MM.1S (cell line): ENCODE measurements at regions not wholly inside any gene's neighbourhood (a gene's known extent, or its start where the extent isn't known, plus 50 kb on each side); places are given as distances from the start of the nearest gene placed in this dataset.

Source experiments
- EZH2 ChIP-seq: fragments of 300-600 bp; sonication (generic); optimal IDR thresholded peaks from 2 replicates; pipeline ENCODE3; 2017; ENCODE audit warnings: low read depth, mild to moderate bottlenecking, antibody characterized with exemption, low read length, mixed read lengths
- TF ChIP-seq, protein P1 (sequence below): fragments of 300-600 bp; sonication (generic); IDR thresholded peaks from 2 replicates; pipeline ENCODE4 v1.5.1; 2016; ENCODE audit warnings: antibody characterized with exemption, low read length, mixed read lengths

DNA sequence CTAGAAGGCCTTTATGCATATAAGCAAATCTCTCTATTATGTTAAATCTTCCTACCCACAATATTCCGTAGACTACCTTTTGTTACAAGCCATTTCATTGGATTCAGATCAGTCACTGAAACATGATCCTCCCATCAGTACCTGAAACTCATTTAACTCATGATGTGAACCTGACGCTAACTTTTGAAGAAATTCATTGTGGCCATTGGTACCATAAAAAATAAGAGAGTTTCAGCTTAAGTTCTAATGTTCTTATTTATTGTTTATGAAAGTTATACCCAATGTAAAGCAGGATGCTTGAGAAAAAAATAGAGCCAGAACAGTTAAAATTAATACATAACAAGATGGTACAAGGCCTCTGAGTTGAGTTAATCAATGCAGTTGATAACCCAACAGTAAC is 439.6 kb downstream of the KCNJ2 start:
- TF ChIP-seq, protein P1, sequence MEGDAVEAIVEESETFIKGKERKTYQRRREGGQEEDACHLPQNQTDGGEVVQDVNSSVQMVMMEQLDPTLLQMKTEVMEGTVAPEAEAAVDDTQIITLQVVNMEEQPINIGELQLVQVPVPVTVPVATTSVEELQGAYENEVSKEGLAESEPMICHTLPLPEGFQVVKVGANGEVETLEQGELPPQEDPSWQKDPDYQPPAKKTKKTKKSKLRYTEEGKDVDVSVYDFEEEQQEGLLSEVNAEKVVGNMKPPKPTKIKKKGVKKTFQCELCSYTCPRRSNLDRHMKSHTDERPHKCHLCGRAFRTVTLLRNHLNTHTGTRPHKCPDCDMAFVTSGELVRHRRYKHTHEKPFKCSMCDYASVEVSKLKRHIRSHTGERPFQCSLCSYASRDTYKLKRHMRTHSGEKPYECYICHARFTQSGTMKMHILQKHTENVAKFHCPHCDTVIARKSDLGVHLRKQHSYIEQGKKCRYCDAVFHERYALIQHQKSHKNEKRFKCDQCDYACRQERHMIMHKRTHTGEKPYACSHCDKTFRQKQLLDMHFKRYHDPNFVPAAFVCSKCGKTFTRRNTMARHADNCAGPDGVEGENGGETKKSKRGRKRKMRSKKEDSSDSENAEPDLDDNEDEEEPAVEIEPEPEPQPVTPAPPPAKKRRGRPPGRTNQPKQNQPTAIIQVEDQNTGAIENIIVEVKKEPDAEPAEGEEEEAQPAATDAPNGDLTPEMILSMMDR, result no peak
- no peak for TF ChIP-seq EZH2
